ENCODE measurements at regions not wholly inside any gene's neighbourhood (a gene's known extent, or its start where the extent isn't known, plus 50 kb on each side); places are given as distances from the start of the nearest gene placed in this dataset.

DNA sequence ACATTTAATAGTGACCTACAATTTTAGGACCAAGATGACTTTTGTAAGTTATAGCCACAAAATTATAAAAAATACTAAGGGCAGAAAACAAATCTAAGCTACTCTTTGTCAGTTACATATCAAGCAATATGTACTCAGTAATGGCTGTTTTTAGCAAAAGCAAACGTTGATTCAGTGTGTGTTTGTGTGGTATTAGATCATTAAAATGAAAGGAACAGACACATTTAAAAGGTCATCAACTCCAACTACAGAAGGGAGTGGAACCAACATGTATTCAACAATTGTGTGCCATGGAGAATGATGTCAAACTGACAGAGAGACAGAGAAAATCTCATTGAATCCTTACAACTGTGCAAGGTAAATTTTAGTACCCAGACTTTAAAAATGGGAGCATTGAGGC, 268.8 kb upstream of the STT3B start:
- in situ Hi-C loops (cut with HindIII; ENCODE audit: low pct_unique_long_range_greater_than_20kb, low sequenced_read_pairs), result no loop called here

GRCh38 chr3:31265646-31266428, 266.9 kb upstream of the STT3B start:
- DNase-seq (ENCODE audit: low read depth, low spot score), result no peak
- in situ Hi-C loops (cut with HindIII; ENCODE audit: low pct_unique_long_range_greater_than_20kb, low sequenced_read_pairs), result no loop called here

More for the DNA sequence above, 268.8 kb upstream of the STT3B start:
- no peak for DNase-seq (ENCODE audit: low read depth, low spot score)

- in situ Hi-C loops (cut with HindIII; ENCODE audit: low pct_unique_long_range_greater_than_20kb, low sequenced_read_pairs), result no loop called here
- no peak for DNase-seq (ENCODE audit: low read depth, low spot score)
Measured at GRCh38 chr3:31268868-31269267, 263.9 kb upstream of the STT3B start.

GRCh38 chr3:31270010-31270409, 262.7 kb upstream of the STT3B start:
- no peak for DNase-seq (ENCODE audit: low read depth, low spot score)
- in situ Hi-C loops (cut with HindIII; ENCODE audit: low pct_unique_long_range_greater_than_20kb, low sequenced_read_pairs), result no loop called here

DNA sequence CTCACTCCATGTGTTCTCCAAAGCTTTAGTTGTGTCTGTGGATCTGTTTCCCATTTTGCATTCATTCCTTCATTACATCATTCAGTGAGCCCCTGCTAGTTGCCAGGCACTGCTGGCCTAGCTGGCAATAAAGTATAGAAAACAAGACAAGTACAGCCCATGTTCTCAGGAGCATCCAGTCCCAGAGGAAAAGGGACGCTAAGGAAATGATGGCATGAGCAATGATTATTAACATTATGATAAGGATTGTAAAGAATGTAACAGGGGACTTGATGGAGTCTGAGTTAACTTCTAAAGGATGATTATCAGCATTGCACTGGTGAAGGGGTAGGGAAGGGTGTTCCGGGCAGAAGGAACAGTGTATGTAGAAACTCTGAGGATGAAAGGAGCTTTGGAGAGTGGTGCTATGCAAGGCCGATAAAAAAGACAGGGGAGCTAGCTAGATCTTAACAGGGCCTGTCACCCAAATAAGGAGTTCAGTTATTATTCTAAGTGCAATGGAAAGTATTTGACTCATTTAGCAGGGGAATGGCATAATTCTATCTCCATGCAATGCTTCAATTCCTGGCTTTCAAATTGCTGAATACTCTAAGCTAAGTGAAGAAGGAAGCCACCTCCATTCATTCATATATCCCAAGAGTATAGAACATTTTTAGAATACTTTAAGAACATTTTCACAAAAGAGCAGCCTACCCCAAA, 258.2 kb upstream of the STT3B start:
- in situ Hi-C loops (cut with HindIII; ENCODE audit: low pct_unique_long_range_greater_than_20kb, low sequenced_read_pairs), result no loop called here

GRCh38 chr3:31275038-31275572, 257.6 kb upstream of the STT3B start:
- in situ Hi-C loops (cut with HindIII; ENCODE audit: low pct_unique_long_range_greater_than_20kb, low sequenced_read_pairs), result no loop called here

More for the DNA sequence above, 258.2 kb upstream of the STT3B start:
- no peak for DNase-seq (ENCODE audit: low read depth, low spot score)

DNA sequence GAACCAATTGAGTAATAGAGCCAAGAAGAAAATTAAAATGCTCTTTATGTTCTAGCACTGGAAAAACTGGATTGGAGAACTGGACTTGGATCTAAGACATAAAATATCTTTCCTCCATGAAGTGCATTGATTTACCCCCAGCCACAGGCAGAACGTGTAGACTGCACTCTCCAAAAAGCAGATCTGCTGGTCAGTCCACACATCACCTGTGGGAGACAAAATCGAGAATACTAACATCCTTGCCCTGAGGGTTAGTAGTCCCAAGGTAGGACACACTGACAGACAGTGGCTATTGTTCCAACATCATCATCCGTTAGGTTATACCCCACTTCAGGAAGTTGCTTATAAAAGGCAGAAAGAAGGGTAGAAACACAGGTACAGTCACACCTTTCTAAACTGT, 257.1 kb upstream of the STT3B start:
- no peak for DNase-seq (ENCODE audit: low read depth, low spot score)
- in situ Hi-C loops (cut with HindIII; ENCODE audit: low pct_unique_long_range_greater_than_20kb, low sequenced_read_pairs), result no loop called here

More at GRCh38 chr3:31275038-31275572, 257.6 kb upstream of the STT3B start:
- no peak for DNase-seq (ENCODE audit: low read depth, low spot score)

DNA sequence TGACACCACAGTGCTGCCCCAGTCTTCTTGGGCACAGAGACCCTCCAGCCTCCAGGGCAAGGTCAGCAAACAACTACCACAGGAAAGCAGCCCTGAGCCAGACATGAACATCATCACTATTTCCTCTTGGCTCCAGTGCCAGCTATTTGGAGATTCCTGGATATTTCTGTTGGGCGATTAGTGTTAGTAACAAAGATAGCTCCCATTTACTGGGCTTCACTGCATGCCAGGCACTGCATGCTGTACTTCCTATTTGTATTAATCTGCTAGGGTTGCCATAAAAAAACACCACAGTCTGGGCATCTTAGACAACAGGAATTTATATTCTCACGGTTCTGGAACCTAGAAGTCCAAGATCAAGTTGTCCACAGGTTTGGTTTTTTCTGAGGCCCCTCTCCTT, 255.1 kb upstream of the STT3B start:
- in situ Hi-C loops (cut with HindIII; ENCODE audit: low pct_unique_long_range_greater_than_20kb, low sequenced_read_pairs), result no loop called here

GRCh38 chr3:31278532-31278931, 254.2 kb upstream of the STT3B start:
- in situ Hi-C loops (cut with HindIII; ENCODE audit: low pct_unique_long_range_greater_than_20kb, low sequenced_read_pairs), result no loop called here
- DNase-seq (ENCODE audit: low read depth, low spot score), result no peak

More for the DNA sequence above, 255.1 kb upstream of the STT3B start:
- DNase-seq (ENCODE audit: low read depth, low spot score), result no peak

DNA sequence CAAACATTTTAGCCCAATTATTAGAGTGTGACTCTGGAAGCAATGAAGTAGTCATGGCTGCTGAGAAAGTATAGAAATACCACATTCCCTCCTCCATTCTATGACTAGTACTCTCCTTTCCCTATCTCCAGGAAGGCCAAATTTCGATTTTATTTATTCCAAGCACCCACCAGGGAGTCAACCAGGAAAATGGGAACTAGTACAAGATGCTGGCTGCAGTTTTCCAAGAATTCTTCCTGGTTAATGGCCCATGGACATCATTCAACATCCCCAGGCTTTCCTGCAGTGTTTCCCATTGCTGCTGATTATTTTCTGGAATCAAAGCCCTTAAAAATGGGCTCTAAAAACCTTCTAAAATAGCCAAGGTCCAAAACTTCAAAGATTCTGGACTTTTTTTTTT, 247.9 kb upstream of the STT3B start:
- in situ Hi-C loops (cut with HindIII; ENCODE audit: low pct_unique_long_range_greater_than_20kb, low sequenced_read_pairs), result no loop called here
- no peak for DNase-seq (ENCODE audit: low read depth, low spot score)

DNA sequence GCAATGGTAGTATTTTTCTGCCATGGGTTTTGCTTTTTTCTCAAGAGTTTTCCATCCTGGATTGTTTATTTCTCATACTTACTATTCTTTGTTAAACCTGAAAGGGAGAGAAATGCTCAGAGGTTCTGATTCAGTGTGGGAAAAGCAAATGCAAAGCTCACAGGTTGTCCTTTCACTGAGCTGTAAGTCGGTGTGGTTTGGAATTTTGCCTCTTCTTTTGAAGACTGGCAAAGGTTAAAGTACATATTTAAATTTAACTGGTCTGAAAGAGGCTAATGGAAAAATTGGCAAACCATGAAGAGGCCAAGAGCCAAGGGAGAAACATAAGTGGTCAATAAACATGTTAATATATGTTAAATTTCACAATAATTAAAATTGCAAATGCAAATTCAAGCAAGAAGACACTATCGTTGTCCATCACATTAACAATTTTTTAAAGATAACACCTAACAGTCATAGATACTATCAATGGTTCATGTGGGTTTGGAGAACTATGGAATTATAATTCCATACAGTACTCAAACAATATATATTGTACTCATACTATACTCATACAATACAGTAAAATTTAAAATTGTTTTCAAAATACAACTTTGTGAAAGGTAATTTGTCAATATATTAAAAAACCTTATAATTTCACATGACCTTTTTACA, 246.8 kb upstream of the STT3B start:
- DNase-seq (ENCODE audit: low read depth, low spot score), result no peak

GRCh38 chr3:31288224-31288623, 244.5 kb upstream of the STT3B start:
- in situ Hi-C loops (cut with HindIII; ENCODE audit: low pct_unique_long_range_greater_than_20kb, low sequenced_read_pairs), result no loop called here
- no peak for DNase-seq (ENCODE audit: low read depth, low spot score)

More for the DNA sequence above, 246.8 kb upstream of the STT3B start:
- in situ Hi-C loops (cut with HindIII; ENCODE audit: low pct_unique_long_range_greater_than_20kb, low sequenced_read_pairs), result no loop called here

DNA sequence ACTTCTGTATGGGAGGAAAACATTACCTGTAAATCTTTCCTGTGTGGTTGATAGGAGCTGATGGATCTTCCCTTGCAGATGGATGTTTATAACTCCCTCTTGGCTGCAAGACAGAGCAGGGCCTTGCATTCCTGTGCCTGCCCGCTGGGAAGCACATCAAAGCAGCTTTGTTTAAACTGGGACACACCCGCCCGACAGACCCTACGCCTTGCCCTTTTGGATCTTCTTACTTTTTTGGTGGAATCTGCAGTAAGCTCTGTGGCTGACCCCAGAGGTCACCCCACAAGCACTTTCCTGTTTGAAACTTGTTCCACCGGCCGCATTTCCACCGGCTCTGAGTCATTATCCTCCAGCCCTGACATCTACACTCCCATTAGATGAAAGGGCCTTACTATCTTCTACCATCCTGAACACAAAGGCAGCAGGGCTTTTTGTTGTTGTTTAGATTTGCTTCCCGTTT, 244.1 kb upstream of the STT3B start:
- DNase-seq (ENCODE audit: low read depth, low spot score), result peak; percentile 67
- in situ Hi-C loops (cut with HindIII; ENCODE audit: low pct_unique_long_range_greater_than_20kb, low sequenced_read_pairs), result no loop called here

- no peak for DNase-seq (ENCODE audit: low read depth, low spot score)
- in situ Hi-C loops (cut with HindIII; ENCODE audit: low pct_unique_long_range_greater_than_20kb, low sequenced_read_pairs), result no loop called here
Measured at GRCh38 chr3:31289584-31289983, 243.1 kb upstream of the STT3B start.

DNA sequence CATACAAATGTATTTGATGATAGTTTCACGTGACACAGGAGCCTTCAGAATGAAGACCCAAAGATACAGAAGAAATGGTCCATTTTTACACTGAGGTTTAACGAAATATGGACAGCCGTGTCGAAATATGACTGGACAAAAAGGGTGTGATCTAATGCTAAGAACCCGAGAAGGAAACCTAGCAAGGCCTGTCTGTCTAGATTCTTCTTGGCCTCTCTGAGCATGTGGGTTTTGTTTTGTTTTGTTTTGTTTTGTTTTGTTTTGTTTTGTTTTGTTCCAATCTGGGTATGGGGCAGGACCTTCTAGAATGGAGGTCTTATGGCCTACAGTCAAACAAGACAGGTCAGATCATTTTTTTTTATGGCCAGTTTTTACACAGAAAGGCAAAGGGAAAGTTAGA, 242.7 kb upstream of the STT3B start:
- in situ Hi-C loops (cut with HindIII; ENCODE audit: low pct_unique_long_range_greater_than_20kb, low sequenced_read_pairs), result no loop called here
- DNase-seq (ENCODE audit: low read depth, low spot score), result no peak

- no peak for DNase-seq (ENCODE audit: low read depth, low spot score)
- in situ Hi-C loops (cut with HindIII; ENCODE audit: low pct_unique_long_range_greater_than_20kb, low sequenced_read_pairs), result no loop called here
Measured at GRCh38 chr3:31291818-31292217, 240.9 kb upstream of the STT3B start.

DNA sequence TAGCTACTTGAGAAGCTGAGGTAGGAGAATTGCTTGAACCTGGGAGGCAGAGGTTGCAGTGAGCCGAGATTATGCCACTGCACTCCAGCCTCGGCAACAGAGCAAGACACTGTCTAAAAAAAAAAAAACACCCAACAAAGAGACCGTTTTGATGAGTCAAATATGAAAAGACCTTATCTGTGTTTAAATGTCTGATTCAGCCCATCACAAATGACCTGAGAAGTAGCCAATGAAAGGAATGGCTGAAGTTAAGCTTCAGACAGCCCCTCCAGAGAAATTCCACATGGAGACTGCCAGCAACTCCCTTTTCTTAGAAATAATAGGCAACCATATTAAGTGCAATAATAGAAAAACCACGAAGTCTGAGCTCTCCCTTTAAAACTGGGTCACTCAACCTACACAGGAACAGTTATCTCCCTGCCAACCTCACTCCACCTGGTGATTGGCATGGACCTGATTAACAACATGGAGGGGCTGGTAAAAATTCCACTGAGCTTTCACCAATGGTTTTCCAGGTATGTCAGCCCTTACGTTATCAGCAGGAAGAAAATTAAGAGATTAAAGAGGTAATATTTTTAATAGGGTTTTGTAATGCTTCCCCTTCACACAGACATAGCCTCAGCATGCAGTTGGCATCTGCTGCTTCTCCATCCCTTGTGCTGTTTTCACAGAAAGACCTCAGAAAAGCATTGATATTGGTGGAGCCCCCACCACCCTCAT, 238.1 kb upstream of the STT3B start:
- no peak for DNase-seq (ENCODE audit: low read depth, low spot score)
- in situ Hi-C loops (cut with HindIII; ENCODE audit: low pct_unique_long_range_greater_than_20kb, low sequenced_read_pairs), result no loop called here
